Adrenal gland (tissue), 5 donors: ENCODE measurements at regions not wholly inside any gene's neighbourhood (a gene's known extent, or its start where the extent isn't known, plus 50 kb on each side); places are given as distances from the start of the nearest gene placed in this dataset.

ENCODE experiments used
- POLR2A ChIP-seq, 2 donors: fragments of 450-650 bp; IDR thresholded peaks; one replicate each; pipeline ENCODE4 v1.6.1; 2017; ENCODE audit warnings: antibody characterized with exemption in 2 of 2, mild to moderate bottlenecking in 2 of 2, moderate library complexity in 1 of 2
- TF ChIP-seq, protein P1 (sequence below), 6 experiments: fragments of 450-650 bp in 4 of 6; fragments of 200-600 bp in 2 of 6; sonication (generic) in 1 of 6; IDR thresholded peaks; 1 replicate in 5 of 6; 2 replicates in 1 of 6; pipeline versions ENCODE4 v1.5.1 to v1.8.0; 2016 to 2021; ENCODE audit warnings: antibody characterized with exemption in 6 of 6, mild to moderate bottlenecking in 2 of 6, moderate library complexity in 1 of 6
- donor health status: DM: no; HTN: no; CAD: no.

DNA sequence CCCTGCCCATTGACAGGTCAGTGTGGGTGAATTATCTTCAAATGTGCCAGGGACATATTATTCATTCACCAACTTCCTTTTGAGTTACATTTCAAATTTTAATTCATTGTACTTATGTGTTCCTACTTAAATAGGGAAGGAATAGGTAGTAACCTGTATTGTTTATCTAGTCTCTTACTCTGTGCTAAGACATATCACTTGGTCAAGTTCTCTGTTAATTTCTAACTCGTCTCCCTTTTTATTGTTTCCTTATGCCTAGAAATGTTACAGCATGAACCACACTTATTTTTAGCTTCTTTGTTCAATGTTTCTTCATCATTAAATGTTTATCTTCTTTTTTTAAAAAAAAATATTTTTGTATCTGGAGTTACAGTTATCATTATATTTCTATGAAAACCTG is 151.9 kb downstream of the HAUS1 start:
- TF ChIP-seq, protein P1, sequence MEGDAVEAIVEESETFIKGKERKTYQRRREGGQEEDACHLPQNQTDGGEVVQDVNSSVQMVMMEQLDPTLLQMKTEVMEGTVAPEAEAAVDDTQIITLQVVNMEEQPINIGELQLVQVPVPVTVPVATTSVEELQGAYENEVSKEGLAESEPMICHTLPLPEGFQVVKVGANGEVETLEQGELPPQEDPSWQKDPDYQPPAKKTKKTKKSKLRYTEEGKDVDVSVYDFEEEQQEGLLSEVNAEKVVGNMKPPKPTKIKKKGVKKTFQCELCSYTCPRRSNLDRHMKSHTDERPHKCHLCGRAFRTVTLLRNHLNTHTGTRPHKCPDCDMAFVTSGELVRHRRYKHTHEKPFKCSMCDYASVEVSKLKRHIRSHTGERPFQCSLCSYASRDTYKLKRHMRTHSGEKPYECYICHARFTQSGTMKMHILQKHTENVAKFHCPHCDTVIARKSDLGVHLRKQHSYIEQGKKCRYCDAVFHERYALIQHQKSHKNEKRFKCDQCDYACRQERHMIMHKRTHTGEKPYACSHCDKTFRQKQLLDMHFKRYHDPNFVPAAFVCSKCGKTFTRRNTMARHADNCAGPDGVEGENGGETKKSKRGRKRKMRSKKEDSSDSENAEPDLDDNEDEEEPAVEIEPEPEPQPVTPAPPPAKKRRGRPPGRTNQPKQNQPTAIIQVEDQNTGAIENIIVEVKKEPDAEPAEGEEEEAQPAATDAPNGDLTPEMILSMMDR (IDR thresholded peaks at IDR 0.05): no peak
- TF ChIP-seq POLR2A (IDR thresholded peaks at IDR 0.05): no peak
